Choroid plexus epithelial cell (primary cell): ENCODE measurements at regions not wholly inside any gene's neighbourhood (a gene's known extent, or its start where the extent isn't known, plus 50 kb on each side); places are given as distances from the start of the nearest gene placed in this dataset.
"Not testable (repeated sequence)": the region's sequence is repeated elsewhere in the genome, so short reads cannot be mapped to it uniquely, and the experiment has no call there.

Experiments
- DNase-seq: peaks from one replicate; pipeline ENCODE4 v3.0.0-alpha.2; 2010; ENCODE audit warnings: low read depth
- H3K4me3 ChIP-seq: 2 replicates; pipeline ENCODE4 v1.5.1; 2011; ENCODE audit warnings: low read depth, mild to moderate bottlenecking, control low read depth, low read length, moderate library complexity
- TF ChIP-seq, protein P1 (sequence below): conservative IDR thresholded peaks from 2 replicates; pipeline ENCODE4 v1.5.1; 2011; ENCODE audit warnings: low read depth, mild to moderate bottlenecking, control low read depth, inconsistent platforms, low read length, moderate library complexity

DNA sequence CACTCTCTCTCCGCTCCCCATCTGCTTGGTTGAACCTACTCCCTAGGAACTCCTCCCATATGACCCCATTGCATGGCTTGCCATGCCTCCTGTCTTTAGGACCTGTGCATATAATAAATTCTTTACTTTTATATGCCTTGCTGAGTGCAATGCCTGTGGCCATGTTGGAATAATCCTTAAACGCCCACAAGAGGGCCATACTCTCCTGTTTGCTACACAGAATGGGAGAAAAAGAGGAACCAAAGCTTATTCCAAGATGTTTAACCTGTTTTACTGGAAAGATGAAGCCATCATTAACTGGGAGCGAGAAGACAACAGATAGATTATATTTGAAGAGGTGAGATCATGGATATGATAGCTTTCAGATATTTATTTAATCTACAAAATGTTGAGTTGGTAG lies 1097.8 kb downstream of the NAALADL2 start:
- TF ChIP-seq, protein P1, sequence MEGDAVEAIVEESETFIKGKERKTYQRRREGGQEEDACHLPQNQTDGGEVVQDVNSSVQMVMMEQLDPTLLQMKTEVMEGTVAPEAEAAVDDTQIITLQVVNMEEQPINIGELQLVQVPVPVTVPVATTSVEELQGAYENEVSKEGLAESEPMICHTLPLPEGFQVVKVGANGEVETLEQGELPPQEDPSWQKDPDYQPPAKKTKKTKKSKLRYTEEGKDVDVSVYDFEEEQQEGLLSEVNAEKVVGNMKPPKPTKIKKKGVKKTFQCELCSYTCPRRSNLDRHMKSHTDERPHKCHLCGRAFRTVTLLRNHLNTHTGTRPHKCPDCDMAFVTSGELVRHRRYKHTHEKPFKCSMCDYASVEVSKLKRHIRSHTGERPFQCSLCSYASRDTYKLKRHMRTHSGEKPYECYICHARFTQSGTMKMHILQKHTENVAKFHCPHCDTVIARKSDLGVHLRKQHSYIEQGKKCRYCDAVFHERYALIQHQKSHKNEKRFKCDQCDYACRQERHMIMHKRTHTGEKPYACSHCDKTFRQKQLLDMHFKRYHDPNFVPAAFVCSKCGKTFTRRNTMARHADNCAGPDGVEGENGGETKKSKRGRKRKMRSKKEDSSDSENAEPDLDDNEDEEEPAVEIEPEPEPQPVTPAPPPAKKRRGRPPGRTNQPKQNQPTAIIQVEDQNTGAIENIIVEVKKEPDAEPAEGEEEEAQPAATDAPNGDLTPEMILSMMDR: peak; percentile 50
- peak; percentile 35 for DNase-seq
- H3K4me3 ChIP-seq: no peak overlapping the region

DNA sequence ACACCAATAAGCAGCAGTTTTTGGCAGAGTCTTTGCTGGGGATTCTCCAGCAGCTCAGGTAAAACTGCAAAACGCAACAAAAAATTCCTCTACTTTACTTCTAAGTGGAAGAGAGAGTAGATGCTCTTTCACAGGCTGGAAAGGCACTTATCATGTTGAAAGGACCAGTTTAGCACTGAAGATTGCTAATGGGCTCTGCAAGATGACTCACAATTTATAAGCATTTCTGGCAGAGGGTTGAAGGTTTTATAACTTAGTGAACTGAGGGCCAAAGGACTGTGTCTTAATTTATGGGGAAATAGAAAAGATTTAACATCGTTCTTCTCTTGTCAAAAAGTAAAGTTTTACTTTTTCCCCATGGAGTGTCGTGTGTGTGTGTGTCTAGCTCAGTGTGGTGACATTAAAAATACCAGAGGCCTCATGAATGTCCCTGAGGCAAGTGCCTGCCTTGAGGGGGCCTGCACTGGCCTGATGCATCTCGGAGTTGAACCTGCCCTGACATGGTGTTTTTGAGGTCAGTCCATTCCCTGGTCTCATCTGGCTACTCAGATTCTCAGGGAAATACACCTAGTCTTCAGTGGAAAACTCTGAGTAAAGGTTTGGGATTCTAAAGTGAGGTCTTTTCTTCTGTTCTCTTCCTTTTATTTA lies 1092.0 kb downstream of the NAALADL2 start:
- no peak for DNase-seq
- H3K4me3 ChIP-seq: no peak overlapping the region
- TF ChIP-seq, protein P1: no peak

DNA sequence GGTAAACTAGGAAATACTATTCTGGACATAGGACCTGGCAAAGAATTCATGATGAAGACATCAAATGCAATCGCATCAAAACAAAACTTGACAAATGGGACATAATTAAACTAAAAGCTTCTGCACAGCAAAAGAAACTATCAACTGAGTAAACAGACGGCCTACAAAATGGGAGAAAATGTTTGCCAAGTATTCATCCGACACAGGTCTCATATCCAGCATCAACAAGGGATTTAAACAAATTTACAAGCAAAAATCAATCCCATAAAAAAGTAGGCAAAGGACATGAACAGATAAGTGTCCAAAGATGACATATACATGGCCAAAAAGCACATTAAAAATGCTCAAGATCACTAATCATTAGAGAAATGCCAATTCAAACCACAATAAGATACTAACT lies 1088.9 kb downstream of the NAALADL2 start:
- TF ChIP-seq, protein P1: no peak
- DNase-seq: no peak

DNA sequence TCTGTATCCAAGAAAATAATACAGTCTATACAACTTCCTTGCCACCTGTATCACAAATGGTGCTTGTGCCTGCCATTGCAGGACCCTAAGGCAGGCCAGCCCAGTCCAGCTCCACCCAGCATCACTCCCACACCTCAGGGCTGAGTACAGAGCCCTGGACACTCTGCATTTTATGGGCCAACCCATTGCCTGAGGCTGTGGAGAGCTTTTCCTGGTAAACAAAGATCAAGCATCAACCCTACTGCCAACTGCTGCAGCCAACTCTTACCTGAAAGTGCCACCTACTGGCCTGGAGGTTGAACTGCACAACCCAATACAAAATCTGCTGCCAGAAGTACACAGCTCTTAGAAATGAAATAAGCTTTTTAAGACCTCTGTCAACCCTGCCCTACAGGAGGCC lies 1082.2 kb downstream of the NAALADL2 start:
- no peak overlapping the region for H3K4me3 ChIP-seq
- TF ChIP-seq, protein P1: peak; percentile 47
- peak; percentile 24 for DNase-seq

More for the DNA sequence above, 1088.9 kb downstream of the NAALADL2 start:
- H3K4me3 ChIP-seq: no peak overlapping the region

DNA sequence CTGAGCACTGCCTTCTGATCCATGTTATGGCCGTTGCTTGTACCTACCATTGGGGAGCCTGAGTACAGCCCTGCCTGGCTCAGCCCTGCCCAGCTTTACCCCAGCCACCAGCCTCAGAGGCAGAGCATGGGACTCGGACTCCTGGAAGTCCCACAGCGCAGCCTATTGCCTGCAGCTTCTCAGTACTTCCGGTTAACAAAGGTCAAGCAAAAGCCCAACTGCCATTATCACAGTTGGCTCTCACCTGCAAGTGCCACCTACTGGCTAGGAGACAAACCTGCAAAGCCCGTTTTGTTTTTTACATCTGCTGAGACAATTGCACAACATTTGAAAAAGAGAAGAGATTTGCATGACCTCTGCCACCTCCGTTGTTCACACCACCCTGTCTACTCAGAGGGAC lies 1081.7 kb downstream of the NAALADL2 start:
- H3K4me3 ChIP-seq: no peak overlapping the region
- TF ChIP-seq, protein P1: peak; percentile 21
- no peak for DNase-seq

DNA sequence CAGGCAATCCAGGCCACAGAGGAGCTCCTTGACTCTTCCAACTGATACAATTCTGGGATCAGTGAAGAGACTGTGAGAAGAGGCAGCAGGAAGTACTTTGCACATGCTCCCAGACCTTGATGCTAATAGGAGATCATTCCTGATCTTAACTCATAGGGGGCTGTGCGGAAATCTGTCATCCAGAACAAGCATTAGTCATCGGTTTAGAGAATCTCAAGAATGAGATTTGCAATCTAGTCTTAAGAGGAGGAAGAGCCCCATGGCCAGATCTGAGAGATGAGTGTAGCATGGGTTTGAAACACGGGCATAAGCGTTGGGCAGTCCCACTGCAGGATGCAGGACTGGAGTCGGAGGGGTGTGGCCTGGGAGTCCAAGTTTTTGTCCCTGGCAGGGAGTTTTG lies 1081.1 kb downstream of the NAALADL2 start:
- TF ChIP-seq, protein P1: no peak
- no peak overlapping the region for H3K4me3 ChIP-seq
- DNase-seq: peak; percentile 46

DNA sequence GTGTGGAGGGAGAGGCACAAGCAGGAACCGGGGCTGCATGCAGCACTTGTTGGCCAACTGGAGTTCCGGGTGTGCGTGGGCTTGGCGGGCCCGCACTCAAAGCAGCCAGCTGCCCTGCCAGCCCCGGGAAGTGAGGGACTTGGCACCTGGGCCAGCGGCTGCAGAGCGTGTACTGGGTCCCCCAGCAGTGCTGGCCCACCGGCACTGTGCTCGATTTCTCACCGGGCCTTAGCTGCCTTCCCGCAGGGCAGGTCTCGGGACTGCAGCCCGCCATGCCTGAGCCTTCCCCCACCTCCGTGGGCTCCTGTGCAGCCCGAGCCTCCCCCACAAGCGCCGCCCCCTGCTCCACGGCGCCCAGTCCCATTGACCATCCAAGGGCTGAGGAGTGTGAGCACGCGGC lies 1078.2 kb downstream of the NAALADL2 start:
- not testable (repeated sequence) for DNase-seq

More for the DNA sequence above, 1078.2 kb downstream of the NAALADL2 start:
- H3K4me3 ChIP-seq: not testable (repeated sequence)
